ENCODE measurements at regions not wholly inside any gene's neighbourhood (a gene's known extent, or its start where the extent isn't known, plus 50 kb on each side); places are given as distances from the start of the nearest gene placed in this dataset.

DNA sequence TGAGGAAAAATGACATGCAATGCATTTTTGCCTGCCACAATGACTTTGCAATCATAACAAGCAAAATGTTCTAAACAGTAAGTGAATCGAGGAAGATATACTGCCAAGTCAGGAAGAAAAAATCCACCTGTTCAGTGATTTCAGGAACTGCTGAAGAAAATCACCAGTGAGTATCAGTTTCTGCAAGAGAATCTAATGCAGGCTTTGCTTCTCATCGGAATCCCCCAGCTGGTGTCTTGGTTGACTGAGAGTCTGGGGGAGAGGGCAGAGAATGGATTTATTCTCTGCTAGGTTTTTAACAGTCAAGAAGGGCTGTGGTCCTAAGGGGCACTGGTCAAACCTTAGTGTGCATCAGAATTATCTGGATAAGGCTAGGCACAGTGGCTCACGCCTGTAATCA is 363.4 kb downstream of the CDH26 start:
- no peak for DNase-seq

GRCh38 chr20:60326821-60327220 is 368.6 kb downstream of the CDH26 start:
- DNase-seq, result no peak

DNA sequence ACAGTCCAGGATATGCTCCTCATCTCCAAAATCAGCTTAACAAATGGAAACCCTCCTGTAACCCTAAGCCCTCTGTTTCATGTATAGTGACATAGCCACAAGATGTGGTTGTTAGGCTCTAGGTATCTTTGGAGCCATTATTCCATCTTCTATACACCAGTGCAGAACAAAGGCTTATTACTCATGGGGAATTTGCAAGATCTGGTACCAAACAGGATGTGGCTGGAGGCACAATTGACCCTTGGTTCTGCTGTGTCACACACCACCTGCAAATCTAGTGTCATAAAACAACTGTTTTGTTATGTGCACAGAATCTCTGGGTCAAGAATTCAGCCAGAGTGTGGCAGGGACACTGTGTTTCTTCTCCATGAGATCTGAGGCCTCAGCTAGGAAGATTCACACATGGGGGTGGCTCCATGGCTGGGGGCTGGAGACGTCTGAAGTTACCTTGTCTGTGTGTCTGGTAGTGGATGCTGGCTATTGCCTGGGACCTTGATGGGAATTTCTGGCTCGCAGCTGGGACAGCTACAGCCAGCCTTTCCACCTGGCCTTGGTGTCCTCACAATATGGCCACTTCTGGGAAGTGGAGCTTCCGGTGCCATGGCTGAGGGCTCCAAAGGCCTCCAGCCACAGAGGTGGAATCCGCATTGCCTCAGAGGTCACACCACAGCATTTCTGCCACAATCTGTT is 369.9 kb downstream of the CDH26 start:
- no peak for DNase-seq

- no peak for DNase-seq
Measured at GRCh38 chr20:60330461-60330860, 372.2 kb downstream of the CDH26 start.

DNA sequence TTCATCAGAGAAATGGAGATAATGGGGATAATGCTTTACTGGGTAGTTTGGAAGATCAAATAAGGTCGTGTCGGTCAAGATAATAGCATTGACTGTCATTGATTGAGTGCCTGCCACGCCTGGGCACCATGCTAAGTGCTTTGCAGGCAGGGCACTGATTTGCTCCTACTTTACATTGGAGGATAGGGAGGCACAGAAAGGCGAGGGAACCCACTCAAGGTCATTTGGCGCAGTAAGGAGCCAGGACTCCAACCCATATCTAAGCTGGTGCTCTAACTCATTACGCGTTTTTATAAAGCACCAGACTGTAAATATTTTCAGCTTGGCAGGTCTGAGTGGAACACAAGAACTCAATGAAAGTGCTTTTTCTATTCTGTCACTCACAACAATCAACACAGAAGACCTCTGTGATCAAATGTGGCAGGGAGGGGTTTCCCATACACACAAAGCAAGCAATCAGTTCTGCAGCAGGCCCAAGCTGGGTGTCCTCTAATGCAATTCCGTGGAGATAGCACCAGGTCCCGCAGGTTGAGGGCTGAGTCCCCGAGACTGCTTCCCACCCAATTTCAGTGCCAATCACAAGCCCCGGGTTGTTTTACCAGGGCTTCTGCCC is 373.6 kb downstream of the CDH26 start:
- DNase-seq, result no peak

- DNase-seq, result no peak
Measured at GRCh38 chr20:60332523-60332922, 374.3 kb downstream of the CDH26 start.

DNA sequence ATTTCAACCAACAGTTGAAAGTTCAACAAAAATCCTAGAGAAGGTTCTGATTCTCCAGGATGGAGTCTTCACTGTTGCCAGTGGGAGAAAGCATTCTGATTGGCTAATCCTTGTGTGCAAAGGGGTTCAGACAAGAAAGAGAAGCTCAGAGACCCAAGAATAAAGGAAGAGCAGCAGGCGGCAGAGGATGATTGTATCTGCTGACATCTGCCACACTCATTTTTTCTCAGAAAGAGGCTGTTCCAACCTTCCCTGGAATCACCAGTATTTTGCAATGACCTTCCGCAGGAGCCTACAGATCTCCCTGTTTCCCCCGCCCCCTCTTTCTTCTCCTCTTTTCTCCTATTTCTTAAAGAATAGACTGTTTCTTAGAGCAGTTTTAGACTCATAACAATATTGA is 376.7 kb downstream of the CDH26 start:
- DNase-seq, result no peak

DNA sequence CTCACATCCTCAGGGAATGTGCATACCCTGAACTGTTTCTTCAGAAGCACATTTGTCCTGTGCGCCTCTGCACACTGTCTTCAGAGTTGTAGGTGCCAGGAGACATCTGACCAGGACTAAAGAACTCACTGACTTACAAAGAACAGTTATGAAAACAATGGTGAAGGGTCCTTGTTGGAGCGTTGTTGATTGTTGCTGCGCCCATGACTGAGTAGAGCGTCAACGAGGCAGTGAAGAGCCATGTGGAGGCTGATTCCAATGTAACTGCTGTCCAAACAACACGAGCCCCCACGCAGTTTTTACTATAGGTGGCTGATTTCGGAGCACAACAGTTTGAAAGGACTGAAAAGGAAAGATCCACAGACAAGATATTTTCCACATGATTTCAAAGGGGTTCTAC is 380.3 kb downstream of the CDH26 start:
- DNase-seq, result no peak

DNA sequence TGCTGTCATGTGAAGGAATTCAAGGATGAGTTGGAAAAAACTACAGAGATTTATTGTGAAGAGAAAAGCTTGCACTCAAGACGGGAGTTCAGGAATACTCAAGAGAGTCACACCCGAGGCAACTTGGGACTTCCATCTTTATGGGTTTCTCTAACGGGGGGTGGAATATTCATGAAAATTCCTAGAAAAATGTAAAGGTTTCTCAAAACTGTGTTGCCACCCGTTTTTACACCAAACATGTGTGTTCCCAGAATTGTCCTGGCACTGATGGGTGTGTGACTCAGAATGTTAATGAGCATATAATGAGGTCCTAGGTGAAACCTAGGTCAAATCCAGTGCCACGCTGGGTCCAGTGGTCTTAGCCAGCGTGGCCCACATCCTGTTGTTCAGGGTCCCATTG is 381.5 kb downstream of the CDH26 start:
- DNase-seq, result no peak

- DNase-seq, result no peak
Measured at GRCh38 chr20:60340232-60340631, 382.0 kb downstream of the CDH26 start.

GRCh38 chr20:60341062-60341461 is 382.8 kb downstream of the CDH26 start:
- DNase-seq, result no peak

- no peak for DNase-seq
Measured at GRCh38 chr20:60345106-60345505, 386.9 kb downstream of the CDH26 start.

DNA sequence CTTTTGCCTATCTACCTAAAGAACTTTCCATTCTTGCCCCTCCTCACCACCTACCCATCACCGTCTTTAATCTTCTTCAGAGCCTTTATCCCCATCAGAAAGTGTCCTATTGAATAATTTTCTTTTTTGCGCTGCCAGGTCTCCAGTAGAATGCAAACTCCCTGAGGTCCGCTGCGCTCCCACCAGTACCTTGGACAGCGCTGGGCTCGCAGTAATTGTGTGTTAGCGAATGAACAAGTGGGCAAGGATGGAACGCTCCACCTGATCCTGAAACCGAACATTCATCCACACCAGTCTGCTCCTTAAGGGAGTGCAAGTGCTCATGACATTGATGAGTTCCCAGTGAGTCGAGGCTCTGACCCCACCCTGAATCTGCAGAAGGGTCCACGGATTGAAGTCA is 391.2 kb downstream of the CDH26 start:
- DNase-seq, result no peak

DNA sequence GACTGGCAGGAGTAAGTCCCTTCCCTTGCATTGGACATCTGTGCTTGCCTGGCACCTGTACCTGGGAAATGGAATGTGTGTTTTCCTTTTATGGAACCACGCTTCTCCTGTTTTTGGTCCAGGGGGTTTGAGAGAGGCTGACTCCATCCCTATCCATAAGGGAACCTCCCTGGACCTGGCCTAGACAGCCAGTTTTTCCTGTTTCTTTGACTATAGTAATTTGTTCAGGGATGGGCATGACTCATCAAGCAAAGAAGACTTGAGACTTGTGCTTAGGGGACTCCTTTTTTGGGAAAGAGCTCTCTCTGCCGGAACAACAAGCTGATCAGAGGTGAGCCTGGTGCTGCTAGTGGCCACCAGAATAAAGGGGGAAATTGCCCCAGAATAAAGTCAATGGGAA is 393.8 kb downstream of the CDH26 start:
- DNase-seq, result no peak

DNA sequence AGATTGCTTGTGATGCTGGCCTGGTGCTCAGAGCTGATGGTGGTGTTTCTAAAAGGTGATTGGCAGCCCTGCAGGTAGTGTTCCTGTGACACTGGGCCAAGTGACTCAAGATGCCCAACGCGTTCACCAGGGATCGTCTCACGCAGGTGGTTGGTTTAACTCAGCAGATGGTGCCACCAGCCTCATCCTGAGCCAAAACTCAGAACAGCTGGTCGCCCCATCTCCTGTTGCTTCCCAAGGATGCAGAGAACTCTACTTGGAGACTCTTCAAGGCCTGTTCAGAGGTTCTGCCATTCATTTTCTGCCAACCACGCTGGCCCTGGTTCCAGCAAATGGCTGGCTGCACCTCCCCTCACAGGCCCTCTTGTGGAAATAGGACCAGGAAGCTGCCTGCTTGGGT is 394.4 kb downstream of the CDH26 start:
- no peak for DNase-seq

- DNase-seq, result no peak
Measured at GRCh38 chr20:60354024-60354580, 395.9 kb downstream of the CDH26 start.

DNA sequence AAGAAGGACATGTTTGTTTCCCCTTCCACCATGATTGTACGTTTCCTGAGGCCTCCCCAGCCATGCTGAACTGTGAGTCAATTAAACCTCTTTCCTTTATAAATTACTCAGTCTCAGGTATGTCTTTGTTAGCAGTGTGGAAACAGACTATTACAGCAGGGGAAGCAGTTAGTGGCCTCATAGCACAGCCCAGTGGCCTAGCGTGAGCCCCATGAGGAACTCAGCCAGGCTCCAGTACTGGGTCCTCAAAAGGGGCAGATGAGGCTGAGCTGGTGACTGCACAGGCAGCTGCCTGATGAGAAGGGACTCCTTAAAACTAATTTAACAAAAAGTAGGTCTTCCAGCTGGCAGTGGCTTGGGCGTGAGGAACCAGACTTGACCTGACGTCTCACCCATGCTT is 399.9 kb downstream of the CDH26 start:
- DNase-seq, result no peak

GRCh38 chr20:60359010-60359409 is 400.8 kb downstream of the CDH26 start:
- no peak for DNase-seq

DNA sequence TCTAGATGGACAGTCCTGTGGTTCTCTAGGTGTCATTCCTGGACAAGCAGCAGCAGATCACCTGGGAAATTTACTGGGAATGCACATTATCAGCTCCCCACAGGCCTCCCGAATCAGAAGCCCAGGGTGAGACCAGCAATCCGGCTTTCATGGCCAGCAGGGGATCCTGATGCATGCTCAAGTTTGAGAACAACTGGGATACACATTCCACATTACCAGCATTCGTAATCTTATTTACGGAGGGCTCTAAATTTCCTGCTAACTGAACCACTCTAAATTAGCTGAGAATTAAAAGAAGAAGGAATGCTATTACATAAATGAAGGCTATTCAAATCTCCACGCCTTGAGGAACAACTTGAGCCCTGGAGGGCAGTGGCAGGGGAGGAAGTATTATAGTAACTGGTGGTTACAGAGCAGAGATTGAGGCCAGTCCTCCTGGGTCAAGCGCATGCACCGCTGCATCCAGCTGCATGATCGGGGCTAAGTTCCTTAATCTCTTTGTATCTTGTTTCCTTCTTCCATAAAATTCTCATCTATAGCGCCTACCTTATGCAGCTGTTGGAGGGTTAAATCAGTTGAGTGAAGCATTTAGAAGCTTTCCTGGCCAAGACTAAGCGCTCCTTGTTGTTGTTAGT is 403.7 kb downstream of the CDH26 start:
- no peak for DNase-seq

DNA sequence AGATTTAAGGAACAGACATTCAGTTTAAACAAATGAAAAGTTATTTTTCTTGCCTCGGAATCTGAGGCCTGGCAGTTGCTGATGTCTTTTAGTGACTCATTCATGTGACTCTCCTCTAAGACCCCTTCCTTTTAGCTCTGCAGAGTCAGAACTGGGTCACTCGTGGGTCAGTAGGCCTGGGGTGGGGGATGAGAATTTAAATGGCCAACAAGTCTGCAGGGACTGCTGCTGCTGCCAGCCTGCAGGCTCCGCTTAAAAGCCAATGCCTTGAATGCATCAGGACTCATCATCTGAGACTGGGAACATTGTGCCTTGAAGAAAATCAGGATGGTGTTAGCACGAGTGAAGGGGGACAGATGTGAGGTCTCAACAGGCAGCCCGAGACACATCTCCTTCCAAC is 404.3 kb downstream of the CDH26 start:
- no peak for DNase-seq

- DNase-seq, result no peak
Measured at GRCh38 chr20:60363698-60364097, 405.5 kb downstream of the CDH26 start.

GRCh38 chr20:60365064-60365666 is 406.9 kb downstream of the CDH26 start:
- DNase-seq, result no peak

GRCh38 chr20:60365882-60366281 is 407.7 kb downstream of the CDH26 start:
- no peak for DNase-seq

Measured in muscle of arm (tissue), 1 donor.